ENCODE measurements at regions not wholly inside any gene's neighbourhood (a gene's known extent, or its start where the extent isn't known, plus 50 kb on each side); places are given as distances from the start of the nearest gene placed in this dataset.

DNA sequence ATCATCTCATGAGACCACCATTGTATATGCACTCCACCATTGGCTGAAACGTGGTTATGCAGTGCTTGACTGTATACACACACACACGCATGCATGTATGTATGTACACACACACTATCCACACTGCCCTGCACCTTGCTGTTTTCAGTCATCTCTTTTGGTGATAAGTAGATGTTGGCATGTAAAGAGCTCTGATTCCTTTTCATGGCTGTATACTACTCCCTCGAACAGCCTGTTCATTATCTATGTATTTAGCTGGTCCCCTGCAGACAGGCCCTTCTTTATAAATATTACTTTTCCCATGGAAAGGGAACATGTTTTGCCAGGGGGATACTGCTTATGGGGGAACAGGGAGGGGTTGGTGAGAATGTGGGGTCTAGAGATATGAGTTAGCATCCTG lies 349.4 kb downstream of the FOXL1 start:
- Mint-ChIP-seq H3K4me3 (no peak overlapping the region), H3K27ac (ENCODE audit: low read depth) (no peak overlapping the region), H3K4me1 (no peaks in the 10 kb centered on the region), H3K27me3 (peaks cover 63% of the 10 kb centered on the region), H3K9me3 (no peaks in the 10 kb centered on the region), H3K36me3 (ENCODE audit: insufficient read depth) (no peaks in the 10 kb centered on the region)
- no peak for ATAC-seq (replicated peaks; ENCODE audit: extremely low read depth, poor library complexity, severe bottlenecking)
- DNase-seq (ENCODE audit: low spot score in 2 of 2) = no peak

DNA sequence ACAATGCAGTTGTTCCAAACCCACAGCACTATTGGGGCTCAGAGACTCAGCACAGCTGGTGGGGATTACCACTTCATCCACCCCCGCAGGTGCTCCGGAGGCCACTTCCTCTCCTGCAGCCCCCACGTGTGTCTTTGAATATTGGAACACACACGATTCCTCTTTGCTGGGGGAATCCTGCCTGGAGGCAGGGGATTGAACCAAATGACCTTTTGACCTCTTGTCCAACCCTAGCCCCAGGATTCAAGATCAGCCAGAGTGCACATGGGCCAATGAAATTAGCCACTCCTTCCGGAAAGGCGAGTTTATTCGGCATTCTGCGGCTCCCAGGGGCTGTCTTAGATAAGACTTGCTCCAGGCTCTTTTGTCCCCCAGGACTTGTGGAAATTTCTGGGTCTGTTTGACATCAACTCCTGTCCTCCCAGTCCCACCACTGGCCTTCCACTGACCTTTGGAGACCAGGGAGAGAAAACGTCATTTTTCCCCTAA lies 350.2 kb downstream of the FOXL1 start:
- H3K36me3 Mint-ChIP-seq (ENCODE audit: insufficient read depth) = no peaks in the 10 kb centered on the region
- H3K4me1 Mint-ChIP-seq = no peaks in the 10 kb centered on the region
- peaks cover 55% of the 10 kb centered on the region for H3K27me3 Mint-ChIP-seq
- no peak overlapping the region for H3K27ac Mint-ChIP-seq (ENCODE audit: low read depth)
- H3K4me3 Mint-ChIP-seq = no peak overlapping the region
- no peak for ATAC-seq (replicated peaks; ENCODE audit: extremely low read depth, poor library complexity, severe bottlenecking)
- no peaks in the 10 kb centered on the region for H3K9me3 Mint-ChIP-seq
- DNase-seq (ENCODE audit: low spot score in 2 of 2) = no peak

DNA sequence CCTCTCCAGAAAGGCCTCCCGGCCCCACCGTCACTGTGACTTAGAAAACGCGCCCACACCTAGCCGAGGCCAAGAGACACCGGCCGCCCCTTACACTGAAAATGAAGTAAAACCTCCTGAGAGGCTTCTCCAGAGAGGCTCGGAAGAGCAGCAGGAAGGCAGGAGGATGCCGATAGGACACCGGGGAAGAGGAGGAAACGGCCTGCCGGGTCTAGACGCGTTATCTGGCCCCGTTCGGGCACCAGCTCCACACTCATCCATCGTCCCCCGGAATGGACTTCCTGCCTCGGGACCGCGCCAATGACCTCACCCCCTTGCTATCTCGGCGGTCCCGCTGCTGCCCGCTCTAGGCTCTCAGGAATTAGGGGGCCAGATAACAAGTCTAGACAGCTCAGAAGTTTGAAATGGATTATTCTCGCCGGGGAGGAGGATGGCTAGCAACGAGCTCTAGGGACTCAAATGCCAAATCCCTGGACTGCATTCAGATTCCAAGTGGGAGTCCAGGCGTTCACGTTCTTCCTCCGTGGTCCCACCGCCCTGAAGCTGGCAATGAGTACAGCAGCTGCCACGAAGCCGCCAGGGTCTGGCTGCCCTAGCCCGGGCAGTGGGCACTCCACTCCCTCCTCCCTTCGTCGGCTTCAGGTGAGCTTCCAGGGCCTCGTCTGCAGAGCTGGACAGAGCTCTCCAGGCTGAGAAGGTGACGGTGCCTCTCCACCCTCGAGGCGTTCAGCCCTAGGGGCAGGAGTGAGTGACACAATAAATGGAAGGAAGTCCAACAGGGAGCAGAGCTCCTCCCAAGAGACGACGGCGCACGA lies 350.9 kb downstream of the FOXL1 start:
- no peak for ATAC-seq (replicated peaks; ENCODE audit: extremely low read depth, poor library complexity, severe bottlenecking)
- Mint-ChIP-seq H3K27ac (ENCODE audit: low read depth) (no peak overlapping the region), H3K27me3 (peaks cover 48% of the 10 kb centered on the region), H3K4me3 (no peak overlapping the region), H3K9me3 (no peaks in the 10 kb centered on the region), H3K4me1 (no peaks in the 10 kb centered on the region), H3K36me3 (ENCODE audit: insufficient read depth) (no peaks in the 10 kb centered on the region)
- no peak for DNase-seq (ENCODE audit: low spot score in 2 of 2)

DNA sequence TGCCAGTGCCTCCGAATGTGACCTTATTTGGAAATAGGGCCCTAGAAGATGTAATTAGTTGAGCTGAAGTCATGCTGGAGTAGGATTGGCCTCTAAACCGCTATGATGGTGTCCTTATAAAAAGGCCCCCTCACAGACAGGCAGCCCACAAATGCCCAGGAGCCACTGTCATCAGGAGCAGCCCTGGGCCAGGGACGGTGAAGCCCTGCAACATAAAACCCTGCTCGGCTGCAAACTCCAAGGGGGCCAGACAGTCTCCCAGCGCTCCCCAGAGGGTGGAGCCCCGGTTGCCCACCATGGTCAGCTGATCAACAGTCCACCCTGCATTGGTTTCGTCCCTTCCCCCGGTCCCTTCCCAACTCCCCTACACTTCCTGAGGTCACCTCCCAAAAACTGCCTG lies 351.7 kb downstream of the FOXL1 start:
- H3K36me3 Mint-ChIP-seq (ENCODE audit: insufficient read depth) = no peaks in the 10 kb centered on the region
- no peak overlapping the region for H3K4me3 Mint-ChIP-seq
- no peaks in the 10 kb centered on the region for H3K4me1 Mint-ChIP-seq
- no peak for ATAC-seq (replicated peaks; ENCODE audit: extremely low read depth, poor library complexity, severe bottlenecking)
- peaks cover 47% of the 10 kb centered on the region for H3K27me3 Mint-ChIP-seq
- H3K9me3 Mint-ChIP-seq = no peaks in the 10 kb centered on the region
- no peak for DNase-seq (ENCODE audit: low spot score in 2 of 2)
- no peak overlapping the region for H3K27ac Mint-ChIP-seq (ENCODE audit: low read depth)

DNA sequence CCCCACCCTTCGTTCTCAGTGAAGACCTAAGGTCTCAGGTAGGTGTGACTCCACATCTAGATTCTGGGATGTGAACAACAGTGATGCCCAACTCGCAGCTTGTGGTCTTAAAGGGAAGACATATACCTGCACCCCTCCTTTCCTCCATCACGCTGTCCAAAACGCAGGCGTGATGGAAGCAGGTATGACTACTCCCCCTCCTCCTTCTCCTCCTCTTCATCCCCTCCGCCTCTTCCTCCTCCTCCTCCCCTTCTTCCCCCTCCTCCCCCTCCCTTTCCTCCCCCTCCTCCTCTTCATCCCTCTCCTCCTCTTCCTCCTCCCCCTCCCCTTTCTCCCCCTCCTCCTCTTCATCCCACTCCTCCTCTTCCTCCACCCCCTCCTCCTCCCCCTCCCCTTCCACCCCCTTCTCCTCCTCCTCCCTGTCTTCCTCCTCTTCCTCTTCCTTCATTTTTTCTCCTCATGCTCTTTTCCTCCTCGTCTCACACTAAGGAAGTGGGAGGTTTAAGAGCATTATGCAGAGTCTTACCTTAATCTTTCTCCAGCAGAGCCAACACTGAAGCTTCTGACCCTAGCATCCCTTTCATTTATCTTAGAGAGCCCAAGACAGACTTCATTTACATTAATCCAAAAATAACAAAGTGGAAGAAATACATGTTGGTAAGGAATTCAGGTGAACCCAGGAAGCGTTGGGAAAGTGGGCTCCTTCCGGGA lies 352.5 kb downstream of the FOXL1 start:
- no peaks in the 10 kb centered on the region for H3K9me3 Mint-ChIP-seq
- H3K4me3 Mint-ChIP-seq = no peak overlapping the region
- peaks cover 47% of the 10 kb centered on the region for H3K27me3 Mint-ChIP-seq
- no peak for ATAC-seq (replicated peaks; ENCODE audit: extremely low read depth, poor library complexity, severe bottlenecking)
- no peak for DNase-seq (ENCODE audit: low spot score in 2 of 2)
- H3K4me1 Mint-ChIP-seq = no peaks in the 10 kb centered on the region
- no peaks in the 10 kb centered on the region for H3K36me3 Mint-ChIP-seq (ENCODE audit: insufficient read depth)
- H3K27ac Mint-ChIP-seq (ENCODE audit: low read depth) = no peak overlapping the region

DNA sequence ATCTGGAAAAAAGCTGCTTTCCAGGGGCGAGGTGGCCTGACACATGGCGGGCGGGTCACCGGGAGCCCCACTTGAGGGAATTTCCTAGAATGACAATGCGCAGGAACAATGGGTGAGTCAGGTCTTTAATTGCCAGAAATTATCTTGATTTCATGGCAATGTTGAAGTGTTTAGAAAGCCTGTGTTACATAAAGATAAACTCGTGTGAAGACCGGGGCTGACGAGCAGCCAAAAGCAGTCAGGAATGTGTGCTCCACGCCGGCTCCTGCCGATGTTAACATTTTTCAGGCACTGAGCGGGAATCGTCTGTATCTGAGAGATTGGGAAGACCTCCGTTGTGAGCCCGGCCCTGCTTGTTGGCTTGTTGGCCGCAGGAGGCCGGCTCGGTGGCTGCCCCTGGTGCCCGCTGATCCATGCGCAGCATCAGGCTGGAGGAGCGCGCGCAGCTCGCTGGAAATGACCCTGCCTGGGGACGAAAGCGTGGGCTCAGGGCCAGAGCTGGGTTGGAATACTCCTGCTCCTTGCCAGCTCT lies 353.1 kb downstream of the FOXL1 start:
- DNase-seq (ENCODE audit: low spot score in 2 of 2) (no peak), ATAC-seq (replicated peaks; ENCODE audit: extremely low read depth, poor library complexity, severe bottlenecking) (no peak)
- Mint-ChIP-seq H3K4me1 (no peaks in the 10 kb centered on the region), H3K36me3 (ENCODE audit: insufficient read depth) (no peaks in the 10 kb centered on the region), H3K4me3 (no peak overlapping the region), H3K9me3 (no peaks in the 10 kb centered on the region), H3K27me3 (peaks cover 45% of the 10 kb centered on the region), H3K27ac (ENCODE audit: low read depth) (no peak overlapping the region)

DNA sequence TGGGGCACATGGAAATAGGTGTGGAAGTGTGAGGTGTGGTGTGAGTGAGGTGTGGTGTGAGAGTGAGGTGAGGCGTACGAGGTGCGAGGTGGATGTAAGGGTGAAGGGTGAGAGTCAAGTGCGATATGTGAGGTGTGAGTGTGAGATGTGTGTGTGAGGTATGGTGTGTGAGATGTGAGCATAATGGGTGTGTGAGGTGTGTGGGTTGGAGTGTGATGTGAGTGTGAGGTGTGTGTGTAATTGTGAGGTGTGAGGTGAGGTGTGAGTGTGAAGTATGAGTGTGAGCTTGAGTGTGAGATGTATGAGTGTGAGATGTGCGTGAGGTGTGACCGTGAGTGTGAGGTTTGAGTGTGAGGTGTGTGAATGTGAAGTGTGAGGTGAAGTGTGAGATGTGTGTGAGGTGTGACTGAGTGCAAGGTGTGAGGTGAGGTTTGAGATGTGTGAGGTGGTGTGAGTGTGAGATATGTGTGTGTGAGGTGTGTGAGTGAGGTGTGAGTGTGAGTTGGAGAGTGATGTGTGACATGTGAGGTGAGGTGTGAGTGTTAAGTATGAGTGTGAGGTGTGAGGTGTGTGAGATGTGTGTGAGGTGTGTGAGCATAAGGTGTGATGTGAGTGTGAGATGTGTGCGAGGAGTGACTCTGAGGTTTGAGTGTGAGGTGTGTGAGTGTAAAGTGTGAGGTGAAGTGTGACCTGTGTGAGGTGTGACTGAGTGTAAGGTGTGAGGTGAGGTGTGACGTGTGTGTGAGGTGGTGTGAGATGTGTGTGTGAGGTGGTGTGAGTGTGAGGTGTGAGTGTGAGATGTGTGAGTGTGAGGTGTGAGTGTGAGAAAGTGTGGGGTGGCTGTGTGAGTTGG lies 354.0 kb downstream of the FOXL1 start:
- DNase-seq (ENCODE audit: low spot score in 2 of 2) (no peak), ATAC-seq (replicated peaks; ENCODE audit: extremely low read depth, poor library complexity, severe bottlenecking) (no peak)
- Mint-ChIP-seq H3K4me3 (no peak overlapping the region), H3K27me3 (peaks cover 47% of the 10 kb centered on the region), H3K4me1 (no peaks in the 10 kb centered on the region), H3K36me3 (ENCODE audit: insufficient read depth) (no peaks in the 10 kb centered on the region), H3K27ac (ENCODE audit: low read depth) (no peak overlapping the region), H3K9me3 (no peaks in the 10 kb centered on the region)

DNA sequence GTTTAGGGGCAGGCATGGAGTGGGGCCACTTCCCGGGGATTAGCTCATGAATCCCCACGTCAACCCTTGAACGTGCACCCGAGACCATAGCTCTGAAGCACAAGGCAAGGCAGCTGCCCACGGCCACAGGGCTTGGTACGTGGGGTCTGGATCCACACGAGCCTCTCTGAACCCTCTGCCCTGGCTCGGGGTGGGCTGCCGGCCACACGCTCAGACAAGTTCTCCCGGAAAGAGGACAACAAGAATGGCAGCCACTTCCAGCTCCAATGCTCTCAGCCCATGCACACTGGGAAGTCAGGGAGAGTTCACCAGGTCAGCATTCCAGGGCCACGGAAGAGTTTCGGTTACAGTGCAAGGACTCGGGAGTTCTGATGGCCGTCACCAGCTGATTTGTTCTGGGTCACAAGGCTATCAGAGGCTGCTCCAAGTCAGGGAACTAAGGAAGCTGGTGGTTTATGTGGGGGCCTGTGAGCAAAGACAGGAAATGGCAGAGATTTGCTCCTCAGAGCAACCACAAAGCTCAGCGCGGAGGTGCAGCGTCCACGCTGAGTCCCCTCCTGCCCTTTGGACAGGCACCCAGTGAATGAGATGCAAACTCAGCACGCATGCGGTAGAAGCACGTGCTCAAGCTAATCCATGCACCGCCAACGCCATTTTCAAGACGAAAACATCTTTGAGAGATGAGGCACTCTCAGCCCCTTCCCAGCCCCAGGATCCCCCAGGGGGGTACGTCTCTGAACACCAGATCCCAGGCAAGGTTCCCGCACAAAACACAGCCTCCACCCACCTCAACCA lies 356.4 kb downstream of the FOXL1 start:
- H3K4me1 Mint-ChIP-seq = no peaks in the 10 kb centered on the region
- H3K9me3 Mint-ChIP-seq = no peaks in the 10 kb centered on the region
- ATAC-seq (replicated peaks; ENCODE audit: extremely low read depth, poor library complexity, severe bottlenecking) = no peak
- DNase-seq (ENCODE audit: low spot score in 2 of 2) = no peak
- H3K27ac Mint-ChIP-seq (ENCODE audit: low read depth) = no peak overlapping the region
- peaks cover 39% of the 10 kb centered on the region for H3K27me3 Mint-ChIP-seq
- no peaks in the 10 kb centered on the region for H3K36me3 Mint-ChIP-seq (ENCODE audit: insufficient read depth)
- no peak overlapping the region for H3K4me3 Mint-ChIP-seq

DNA sequence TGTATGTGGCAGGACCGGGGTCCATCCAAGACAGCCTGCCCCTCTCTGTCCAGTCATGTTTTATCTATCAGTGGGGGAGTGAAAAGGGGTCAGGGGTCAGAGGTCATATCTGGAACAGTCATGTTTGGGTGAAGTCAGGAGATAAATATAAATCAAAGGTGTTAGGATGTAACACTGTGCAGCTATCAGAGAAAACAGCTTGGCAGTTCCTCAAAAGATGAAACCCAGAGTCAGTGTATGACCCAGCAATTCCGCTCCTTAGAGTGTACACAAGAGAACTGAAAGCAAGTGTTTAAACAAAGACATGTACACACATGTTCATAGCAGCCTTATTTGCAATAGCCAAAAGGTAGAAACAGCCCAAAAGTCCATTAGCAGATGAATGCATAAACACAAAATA lies 361.3 kb downstream of the FOXL1 start:
- H3K27ac Mint-ChIP-seq (ENCODE audit: low read depth) = no peak overlapping the region
- H3K36me3 Mint-ChIP-seq (ENCODE audit: insufficient read depth) = peaks cover 1% of the 10 kb centered on the region
- H3K4me3 Mint-ChIP-seq = no peak overlapping the region
- H3K27me3 Mint-ChIP-seq = peaks cover 50% of the 10 kb centered on the region
- H3K9me3 Mint-ChIP-seq = peaks cover 6% of the 10 kb centered on the region
- H3K4me1 Mint-ChIP-seq = no peaks in the 10 kb centered on the region
- DNase-seq (ENCODE audit: low spot score in 2 of 2) (no peak), ATAC-seq (replicated peaks; ENCODE audit: extremely low read depth, poor library complexity, severe bottlenecking) (no peak)

DNA sequence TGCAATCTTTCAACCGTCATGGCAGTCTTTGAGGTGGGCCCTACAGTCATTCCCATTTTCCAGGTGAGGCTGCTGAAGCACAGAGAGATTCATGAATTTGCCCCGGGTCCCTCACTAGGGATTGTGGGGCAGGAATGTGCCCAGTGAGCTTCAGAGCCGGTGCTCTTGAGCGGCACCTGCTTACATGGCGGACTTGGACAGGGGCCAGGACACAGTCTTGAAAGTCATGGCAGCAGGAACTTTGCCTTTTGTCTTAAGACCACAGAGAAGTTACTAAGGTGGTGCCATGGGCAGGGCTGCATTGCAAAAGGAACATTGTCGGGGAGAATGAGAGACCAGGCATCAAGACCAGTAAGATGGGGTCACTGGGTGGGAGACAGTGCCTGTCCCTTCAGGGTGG lies 363.4 kb downstream of the FOXL1 start:
- ATAC-seq (replicated peaks; ENCODE audit: extremely low read depth, poor library complexity, severe bottlenecking) = no peak
- Mint-ChIP-seq H3K36me3 (ENCODE audit: insufficient read depth) (peaks cover 1% of the 10 kb centered on the region), H3K27ac (ENCODE audit: low read depth) (no peak overlapping the region), H3K9me3 (peaks cover 6% of the 10 kb centered on the region), H3K27me3 (peaks cover 33% of the 10 kb centered on the region), H3K4me1 (no peaks in the 10 kb centered on the region), H3K4me3 (no peak overlapping the region)
- no peak for DNase-seq (ENCODE audit: low spot score in 2 of 2)

DNA sequence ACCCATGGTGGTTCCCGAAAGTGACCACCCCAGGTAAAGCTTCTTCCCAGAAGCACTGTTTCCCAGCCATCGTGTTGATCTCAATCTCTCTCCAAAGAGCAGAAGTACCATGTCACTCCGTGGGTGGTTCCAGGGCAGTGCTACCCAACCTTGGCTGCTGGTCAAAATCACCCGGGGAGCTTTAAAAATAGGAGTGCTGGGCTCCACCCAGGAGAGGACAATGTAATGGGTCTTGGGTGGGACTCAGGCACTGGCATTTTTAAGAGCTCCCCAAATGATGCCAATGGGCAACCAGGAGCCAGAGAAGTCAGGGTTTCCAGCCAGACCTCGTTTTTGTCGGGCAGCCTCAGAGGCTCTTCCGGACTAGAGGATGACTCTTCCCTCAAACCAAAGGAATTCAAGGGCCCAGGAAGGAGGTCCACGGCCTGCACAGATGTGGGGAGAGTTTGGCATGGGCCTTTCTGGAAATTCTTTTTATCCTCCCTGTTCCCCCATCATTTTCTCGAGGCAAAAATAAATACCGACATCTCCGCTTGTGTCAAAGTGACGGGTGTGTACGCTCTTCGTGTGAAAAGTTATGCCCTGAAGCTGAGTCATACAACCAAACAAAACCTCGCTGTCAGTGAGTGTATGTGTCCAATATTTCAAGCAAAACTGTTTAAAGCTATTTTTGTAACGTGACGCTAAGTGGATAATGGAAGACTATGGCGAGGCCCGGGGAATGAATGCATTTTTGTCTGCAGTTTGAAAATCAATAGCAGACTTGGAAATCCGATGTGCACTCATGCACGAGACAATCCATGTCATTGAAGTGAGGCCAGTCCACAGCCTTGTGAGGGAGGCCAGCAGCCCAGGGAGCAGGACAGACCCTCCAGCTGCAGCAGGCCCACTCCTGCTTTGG lies 364.1 kb downstream of the FOXL1 start:
- DNase-seq (ENCODE audit: low spot score in 2 of 2) = no peak
- Mint-ChIP-seq H3K27me3 (peaks cover 26% of the 10 kb centered on the region), H3K27ac (ENCODE audit: low read depth) (no peak overlapping the region), H3K9me3 (peaks cover 6% of the 10 kb centered on the region), H3K4me1 (no peaks in the 10 kb centered on the region), H3K4me3 (no peak overlapping the region), H3K36me3 (ENCODE audit: insufficient read depth) (peaks cover 1% of the 10 kb centered on the region)
- no peak for ATAC-seq (replicated peaks; ENCODE audit: extremely low read depth, poor library complexity, severe bottlenecking)
